Activated naive CD4-positive, alpha-beta T cell treated with anti-CD3 and anti-CD28 coated beads, Interleukin-2, amount 50 U/mL, for 16 hours (primary cell): ENCODE measurements at regions not wholly inside any gene's neighbourhood (a gene's known extent, or its start where the extent isn't known, plus 50 kb on each side); places are given as distances from the start of the nearest gene placed in this dataset.

Experiments
- DNase-seq: peaks from one replicate; pipeline ENCODE4 v3.0.0-alpha.2; 2020

GRCh38 chr10:20995123-20995987 is 98.2 kb upstream of the NEBL start:
- DNase-seq = no peak

- DNase-seq = no peak
These were observed 96.9 kb upstream of the NEBL start for GRCh38 chr10:20993830-20994527.

- no peak for DNase-seq
These were observed 96.3 kb upstream of the NEBL start for GRCh38 chr10:20993389-20993788.

- no peak for DNase-seq
These were observed 94.4 kb upstream of the NEBL start for GRCh38 chr10:20991526-20991925.

GRCh38 chr10:20990604-20991003 is 93.5 kb upstream of the NEBL start:
- no peak for DNase-seq

GRCh38 chr10:20988357-20988983 is 91.4 kb upstream of the NEBL start:
- no peak for DNase-seq

- DNase-seq = no peak
These were observed 88.9 kb upstream of the NEBL start for GRCh38 chr10:20986049-20986448.

- no peak for DNase-seq
These were observed 87.6 kb upstream of the NEBL start for GRCh38 chr10:20984662-20985061.

GRCh38 chr10:20981419-20981953 is 84.4 kb upstream of the NEBL start:
- no peak for DNase-seq

GRCh38 chr10:20978617-20979016 is 81.5 kb upstream of the NEBL start:
- no peak for DNase-seq

GRCh38 chr10:20977300-20977699 is 80.2 kb upstream of the NEBL start:
- no peak for DNase-seq

- no peak for DNase-seq
These were observed 79.8 kb upstream of the NEBL start for GRCh38 chr10:20976891-20977290.

- no peak for DNase-seq
These were observed 79.3 kb upstream of the NEBL start for GRCh38 chr10:20976390-20976789.

GRCh38 chr10:20975236-20975635 is 78.1 kb upstream of the NEBL start:
- no peak for DNase-seq

GRCh38 chr10:20972925-20973324 is 75.8 kb upstream of the NEBL start:
- DNase-seq = no peak

GRCh38 chr10:20971901-20972300 is 74.8 kb upstream of the NEBL start:
- no peak for DNase-seq

- DNase-seq = no peak
These were observed 73.6 kb upstream of the NEBL start for GRCh38 chr10:20970708-20971107.

- DNase-seq = no peak
These were observed 72.9 kb upstream of the NEBL start for GRCh38 chr10:20970044-20970443.

GRCh38 chr10:20966426-20966825 is 69.3 kb upstream of the NEBL start:
- DNase-seq = no peak

GRCh38 chr10:20963721-20964595 is 66.8 kb upstream of the NEBL start:
- DNase-seq = no peak

GRCh38 chr10:20963056-20963455 is 65.9 kb upstream of the NEBL start:
- DNase-seq = no peak

GRCh38 chr10:20962165-20962564 is 65.1 kb upstream of the NEBL start:
- DNase-seq = no peak

- DNase-seq = no peak
These were observed 62.1 kb upstream of the NEBL start for GRCh38 chr10:20959242-20959641.
